SK-N-SH treated with all-trans-retinoic acid at 6 μM for 48 hours (cell line): ENCODE measurements at regions not wholly inside any gene's neighbourhood (a gene's known extent, or its start where the extent isn't known, plus 50 kb on each side); places are given as distances from the start of the nearest gene placed in this dataset.

ENCODE experiments used
- ARNTL ChIP-seq: fragments of 450-650 bp; formaldehyde crosslinking; IDR thresholded peaks from 2 replicates; pipeline ENCODE4 v1.5.0; 2020; ENCODE audit warnings: low read depth, mild to moderate bottlenecking, moderate library complexity, borderline replicate concordance
- BACH2 ChIP-seq: fragments of 250-450 bp; sonication (Bioruptor Pico); IDR thresholded peaks from 2 replicates; pipeline ENCODE4 v1.9.0; 2021; ENCODE audit warnings: mild to moderate bottlenecking, borderline replicate concordance
- CSRNP3 ChIP-seq: fragments of 250-450 bp; sonication (Bioruptor Pico); IDR thresholded peaks from 2 replicates; pipeline ENCODE4 v1.5.1; 2021; ENCODE audit warnings: mild to moderate bottlenecking, moderate library complexity
- ISL1 ChIP-seq: fragments of 250-450 bp; sonication (Bioruptor Pico); IDR thresholded peaks from 2 replicates; pipeline ENCODE4 v2.1.2; 2022; ENCODE audit warnings: mild to moderate bottlenecking, moderate library complexity
- OSR1 ChIP-seq: fragments of 250-450 bp; sonication (Bioruptor Pico); IDR thresholded peaks from 2 replicates; pipeline ENCODE4 v1.8.0; 2022; ENCODE audit warnings: moderate library complexity, mild to moderate bottlenecking, inconsistent platforms
- PATZ1 ChIP-seq: fragments of 250-450 bp; sonication (Bioruptor Pico); IDR thresholded peaks from 2 replicates; pipeline ENCODE4 v1.8.0; 2020; ENCODE audit warnings: mild to moderate bottlenecking, moderate library complexity, borderline replicate concordance
- POU6F1 ChIP-seq: fragments of 250-450 bp; sonication (Bioruptor Pico); IDR thresholded peaks from 2 replicates; pipeline ENCODE4 v1.8.0; 2021; ENCODE audit warnings: low read depth, mild to moderate bottlenecking, moderate library complexity, borderline replicate concordance
- PPARA ChIP-seq: fragments of 250-450 bp; sonication (Bioruptor Pico); IDR thresholded peaks from 2 replicates; pipeline ENCODE4 v1.5.0; 2020; ENCODE audit warnings: mild to moderate bottlenecking, borderline replicate concordance
- RARB ChIP-seq: fragments of 250-450 bp; sonication (Bioruptor Pico); IDR thresholded peaks from 2 replicates; pipeline ENCODE4 v1.8.0; 2021; ENCODE audit warnings: mild to moderate bottlenecking, moderate library complexity
- SNAI2 ChIP-seq: fragments of 250-450 bp; sonication (Bioruptor Pico); IDR thresholded peaks from 2 replicates; pipeline ENCODE4 v1.5.0; 2020; ENCODE audit warnings: mild to moderate bottlenecking, moderate library complexity
- TCF4 ChIP-seq: fragments of 250-450 bp; sonication (Bioruptor Pico); IDR thresholded peaks from 2 replicates; pipeline ENCODE4 v1.8.0; 2021; ENCODE audit warnings: mild to moderate bottlenecking, moderate library complexity, borderline replicate concordance
- TOX ChIP-seq: fragments of 250-450 bp; sonication (Bioruptor Pico); IDR thresholded peaks from 2 replicates; pipeline ENCODE4 v1.8.0; 2021; ENCODE audit warnings: mild to moderate bottlenecking, moderate library complexity, borderline replicate concordance
- TF ChIP-seq, protein P1 (sequence below): fragments of 250-450 bp; sonication (Bioruptor Pico); IDR thresholded peaks from 2 replicates; pipeline ENCODE4 v1.5.1; 2020; ENCODE audit warnings: low read depth, mild to moderate bottlenecking, moderate library complexity

GRCh38 chr9:28101509-28101908 is 528.2 kb upstream of the C9orf72 start:
- TF ChIP-seq PPARA (CRISPR knock-in tag) (no peak), PATZ1 (CRISPR knock-in tag) (no peak), ARNTL (CRISPR knock-in tag) (no peak), SNAI2 (CRISPR knock-in tag) (no peak), BACH2 (CRISPR knock-in tag) (no peak), TOX (CRISPR knock-in tag) (no peak), ISL1 (no peak), OSR1 (no peak), CSRNP3 (CRISPR knock-in tag) (no peak), TCF4 (no peak), RARB (CRISPR knock-in tag) (no peak), POU6F1 (no peak)
- TF ChIP-seq, protein P1, sequence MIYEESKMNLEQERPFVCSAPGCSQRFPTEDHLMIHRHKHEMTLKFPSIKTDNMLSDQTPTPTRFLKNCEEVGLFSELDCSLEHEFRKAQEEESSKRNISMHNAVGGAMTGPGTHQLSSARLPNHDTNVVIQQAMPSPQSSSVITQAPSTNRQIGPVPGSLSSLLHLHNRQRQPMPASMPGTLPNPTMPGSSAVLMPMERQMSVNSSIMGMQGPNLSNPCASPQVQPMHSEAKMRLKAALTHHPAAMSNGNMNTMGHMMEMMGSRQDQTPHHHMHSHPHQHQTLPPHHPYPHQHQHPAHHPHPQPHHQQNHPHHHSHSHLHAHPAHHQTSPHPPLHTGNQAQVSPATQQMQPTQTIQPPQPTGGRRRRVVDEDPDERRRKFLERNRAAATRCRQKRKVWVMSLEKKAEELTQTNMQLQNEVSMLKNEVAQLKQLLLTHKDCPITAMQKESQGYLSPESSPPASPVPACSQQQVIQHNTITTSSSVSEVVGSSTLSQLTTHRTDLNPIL: no peak
